MCF 10A (cell line): ENCODE measurements at regions not wholly inside any gene's neighbourhood (a gene's known extent, or its start where the extent isn't known, plus 50 kb on each side); places are given as distances from the start of the nearest gene placed in this dataset.

Experiments used
- BruUV-seq: library from RNA; stranded (reverse); fragments of 400-500 nt; replicated peaks from 2 replicates; lab custom pipeline; 2021; lab: Mats Ljungman, UMichigan
- CTCF ChIA-PET: fragments of 300-600 bp; sonication (Branson Sonifier 250); formaldehyde crosslinking; extraction: SDS; loops from one replicate; lab custom pipeline; 2021; ENCODE audit warnings: antibody characterized with exemption, inconsistent platforms; lab: Yijun Ruan, JAX
- POLR2A ChIA-PET: fragments of 300-600, 350-650 bp; sonication (Branson Sonifier 250); formaldehyde crosslinking; extraction: SDS; loops from one replicate; lab custom pipeline; 2020; ENCODE audit warnings: antibody characterized with exemption, inconsistent platforms; lab: Yijun Ruan, JAX
- DNase-seq: peaks from one replicate; pipeline ENCODE4 v3.0.0-alpha.2; 2018; ENCODE audit not compliant: unreplicated experiment
- H3K27ac Mint-ChIP-seq: one replicate; pipeline ENCODE4 v1.8.0; 2022; ENCODE audit warnings: mild to moderate bottlenecking, low read depth, mixed read lengths; ENCODE audit not compliant: unreplicated experiment
- H3K27me3 Mint-ChIP-seq: one replicate; pipeline ENCODE4 v1.8.0; 2022; ENCODE audit warnings: mixed read lengths; ENCODE audit not compliant: insufficient read depth, unreplicated experiment
- H3K36me3 Mint-ChIP-seq: one replicate; pipeline ENCODE4 v1.8.0; 2022; ENCODE audit warnings: mild to moderate bottlenecking, moderate library complexity, mixed read lengths; ENCODE audit not compliant: insufficient read depth, unreplicated experiment
- H3K4me1 Mint-ChIP-seq: one replicate; pipeline ENCODE4 v1.8.0; 2022; ENCODE audit warnings: mixed read lengths; ENCODE audit not compliant: insufficient read depth, unreplicated experiment
- H3K4me3 Mint-ChIP-seq: one replicate; pipeline ENCODE4 v1.8.0; 2022; ENCODE audit warnings: mild to moderate bottlenecking, moderate library complexity, mixed read lengths; ENCODE audit not compliant: unreplicated experiment
- H3K9me3 Mint-ChIP-seq: one replicate; pipeline ENCODE4 v1.8.0; 2022; ENCODE audit warnings: mixed read lengths; ENCODE audit not compliant: unreplicated experiment
- intact Hi-C: fragments of 100-400 bp; cut with micrococcal nuclease; formaldehyde crosslinking; loops from 2 replicates; pipeline ENCODE4 v1.14.1; 2022
- TF ChIP-seq, protein P1 (sequence below): fragments of 200-600 bp; IDR thresholded peaks from one replicate; pipeline ENCODE4 v1.8.0; 2022; ENCODE audit warnings: antibody characterized with exemption, mild to moderate bottlenecking; ENCODE audit not compliant: unreplicated experiment

DNA sequence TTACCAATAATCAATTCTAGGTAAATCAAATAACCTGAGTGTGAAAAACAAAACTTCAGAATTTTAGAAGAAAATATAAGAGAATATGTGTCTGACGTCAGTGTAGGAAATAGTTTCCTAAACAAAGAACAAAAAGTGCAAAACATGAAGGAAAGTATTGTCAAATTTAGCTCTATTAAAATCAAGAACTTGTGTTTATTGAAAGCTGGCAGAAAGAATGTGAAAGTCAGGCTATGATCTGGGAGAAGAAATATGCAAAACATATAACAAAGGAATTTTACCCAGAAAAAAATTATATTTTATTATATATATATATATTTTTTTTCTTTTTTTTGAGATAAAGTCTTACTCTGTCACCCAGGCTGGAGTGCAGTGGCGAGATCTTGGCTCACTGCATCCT, 129.1 kb upstream of the ANKRD28 start:
- TF ChIP-seq, protein P1, sequence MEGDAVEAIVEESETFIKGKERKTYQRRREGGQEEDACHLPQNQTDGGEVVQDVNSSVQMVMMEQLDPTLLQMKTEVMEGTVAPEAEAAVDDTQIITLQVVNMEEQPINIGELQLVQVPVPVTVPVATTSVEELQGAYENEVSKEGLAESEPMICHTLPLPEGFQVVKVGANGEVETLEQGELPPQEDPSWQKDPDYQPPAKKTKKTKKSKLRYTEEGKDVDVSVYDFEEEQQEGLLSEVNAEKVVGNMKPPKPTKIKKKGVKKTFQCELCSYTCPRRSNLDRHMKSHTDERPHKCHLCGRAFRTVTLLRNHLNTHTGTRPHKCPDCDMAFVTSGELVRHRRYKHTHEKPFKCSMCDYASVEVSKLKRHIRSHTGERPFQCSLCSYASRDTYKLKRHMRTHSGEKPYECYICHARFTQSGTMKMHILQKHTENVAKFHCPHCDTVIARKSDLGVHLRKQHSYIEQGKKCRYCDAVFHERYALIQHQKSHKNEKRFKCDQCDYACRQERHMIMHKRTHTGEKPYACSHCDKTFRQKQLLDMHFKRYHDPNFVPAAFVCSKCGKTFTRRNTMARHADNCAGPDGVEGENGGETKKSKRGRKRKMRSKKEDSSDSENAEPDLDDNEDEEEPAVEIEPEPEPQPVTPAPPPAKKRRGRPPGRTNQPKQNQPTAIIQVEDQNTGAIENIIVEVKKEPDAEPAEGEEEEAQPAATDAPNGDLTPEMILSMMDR, result no peak
- POLR2A ChIA-PET, result no interaction called here
- Mint-ChIP-seq H3K27me3 (no peaks in the 10 kb centered on the region), H3K4me3 (no peak overlapping the region), H3K27ac (no peak overlapping the region), H3K36me3 (peaks cover 5% of the 10 kb centered on the region), H3K4me1 (no peaks in the 10 kb centered on the region), H3K9me3 (no peaks in the 10 kb centered on the region)
- BruUV-seq, result no TSS peak
- CTCF ChIA-PET, result interaction anchor here (0.6 kb wide), 1 partner anchor 33 kb away, joined by 4 read pairs; no protein-coding TSS in a partner anchor
- intact Hi-C loops, result no loop called here
- DNase-seq, result no peak

DNA sequence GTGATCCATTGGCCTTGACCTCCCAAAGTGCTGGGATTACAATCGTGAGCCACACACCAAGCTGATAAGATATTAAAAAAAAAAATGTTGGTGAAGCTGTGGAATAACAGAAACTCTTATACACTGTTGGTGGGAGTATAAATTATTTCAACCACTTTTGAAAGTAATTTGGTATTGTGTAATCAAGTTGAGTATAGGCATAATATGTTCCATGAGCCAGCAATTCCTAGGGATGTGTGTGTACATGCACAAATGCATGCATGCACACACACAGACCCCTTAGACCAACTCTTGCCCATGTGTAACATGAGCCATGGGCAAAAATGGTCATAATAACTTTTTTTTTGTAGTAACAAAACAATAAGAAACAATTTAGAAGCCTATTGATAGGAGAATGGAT, 130.2 kb upstream of the ANKRD28 start:
- TF ChIP-seq, protein P1, result no peak
- BruUV-seq, result no TSS peak
- Mint-ChIP-seq H3K27me3 (no peaks in the 10 kb centered on the region), H3K4me1 (no peaks in the 10 kb centered on the region), H3K27ac (no peak overlapping the region), H3K9me3 (no peaks in the 10 kb centered on the region), H3K4me3 (no peak overlapping the region), H3K36me3 (peaks cover 5% of the 10 kb centered on the region)
- intact Hi-C loops, result no loop called here
- ChIA-PET CTCF (no interaction called here), POLR2A (interaction anchor here (0.6 kb wide), 2 partner anchors 14 to 1597 kb away, joined by 3 read pairs; no protein-coding TSS in a partner anchor)
- no peak for DNase-seq

DNA sequence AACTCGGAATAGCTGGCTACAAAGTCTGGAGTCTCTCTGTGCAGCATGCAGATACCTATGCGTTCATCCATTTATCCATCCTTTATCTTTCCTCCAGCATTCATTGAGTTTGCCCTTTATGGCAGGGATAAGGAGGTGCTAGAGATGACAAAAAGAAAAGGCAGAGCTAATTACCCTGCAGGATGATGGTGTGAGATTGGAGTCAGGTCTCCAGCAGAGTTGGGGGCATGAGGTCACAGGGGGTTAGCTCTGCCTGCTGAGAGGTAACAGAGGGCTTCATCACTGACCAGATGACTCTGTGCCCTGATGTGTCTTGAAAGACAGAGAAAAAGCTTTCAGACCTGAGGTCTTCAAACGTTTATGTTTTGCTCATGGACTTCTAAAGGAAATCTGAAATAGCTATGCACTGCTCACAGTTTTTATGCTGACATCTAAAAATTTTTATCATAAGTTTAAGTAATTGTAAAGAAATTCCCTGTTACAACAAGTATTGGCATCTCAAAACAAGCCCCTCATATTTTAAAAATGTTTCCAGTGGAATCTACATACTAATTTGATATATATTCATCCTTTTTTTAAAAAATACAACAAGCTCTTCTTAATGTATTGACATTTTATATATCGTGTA, 132.3 kb upstream of the ANKRD28 start:
- BruUV-seq, result no TSS peak
- intact Hi-C loops, result no loop called here
- no peaks in the 10 kb centered on the region for H3K9me3 Mint-ChIP-seq
- ChIA-PET POLR2A (interaction anchor here (0.7 kb wide), 1 partner anchor 71 kb away, joined by 3 read pairs; no protein-coding TSS in a partner anchor), CTCF (interaction anchor here (1.2 kb wide), 2 partner anchors 28 to 118 kb away, joined by 3 to 4 read pairs; no protein-coding TSS in a partner anchor)
- DNase-seq, result no peak
- H3K4me1 Mint-ChIP-seq, result no peaks in the 10 kb centered on the region
- H3K4me3 Mint-ChIP-seq, result no peak overlapping the region
- H3K27me3 Mint-ChIP-seq, result no peaks in the 10 kb centered on the region
- no peaks in the 10 kb centered on the region for H3K36me3 Mint-ChIP-seq
- TF ChIP-seq, protein P1, result no peak
- H3K27ac Mint-ChIP-seq, result no peak overlapping the region

DNA sequence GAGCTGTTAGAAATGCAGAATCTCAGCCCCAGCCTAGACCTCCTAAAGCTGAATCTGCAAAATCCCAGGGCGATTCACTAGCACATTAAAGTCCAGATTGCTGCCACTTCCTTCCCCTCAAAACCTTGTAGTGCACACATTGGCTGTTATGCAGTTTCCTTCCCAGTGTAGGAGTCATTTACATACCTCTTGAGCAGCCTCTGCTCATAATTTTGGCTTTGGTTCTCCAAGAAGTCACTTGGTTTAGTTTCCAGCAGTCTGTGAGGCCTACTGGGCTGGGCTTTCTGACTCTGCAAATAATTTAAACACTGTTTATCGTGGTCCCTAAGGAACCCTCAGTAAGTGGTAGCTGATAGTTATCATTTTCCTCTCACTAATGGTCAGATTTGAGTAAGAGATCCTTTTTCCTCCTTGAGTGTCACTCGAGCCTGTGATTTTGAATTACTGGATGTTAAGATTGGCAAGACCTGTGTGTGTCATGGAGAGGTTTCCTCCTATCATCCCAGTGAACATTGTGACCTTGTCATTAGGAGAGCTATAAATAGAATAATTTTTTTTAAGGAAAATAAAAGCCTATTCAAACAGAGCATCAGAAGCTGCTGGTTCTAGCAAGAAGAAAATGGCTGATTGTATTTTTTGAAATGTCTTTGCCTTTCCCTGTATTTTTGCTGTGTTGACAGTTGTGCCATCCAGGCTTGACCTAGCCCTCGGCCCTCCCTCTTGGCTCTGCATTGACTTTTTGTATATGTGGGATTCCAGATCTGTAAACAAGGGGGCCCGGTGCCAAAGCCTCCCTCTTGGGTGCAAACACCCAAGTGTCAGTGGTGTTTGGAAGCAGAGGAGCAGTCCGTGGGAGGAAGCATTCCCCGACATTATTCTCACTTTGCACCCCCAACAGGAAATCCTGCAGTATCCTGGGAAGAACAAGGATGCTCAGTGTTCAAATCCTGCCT, 134.8 kb upstream of the ANKRD28 start:
- Mint-ChIP-seq H3K4me3 (no peak overlapping the region), H3K27me3 (no peaks in the 10 kb centered on the region), H3K9me3 (no peaks in the 10 kb centered on the region), H3K27ac (no peak overlapping the region), H3K36me3 (no peaks in the 10 kb centered on the region), H3K4me1 (no peaks in the 10 kb centered on the region)
- ChIA-PET CTCF (interaction anchor here (0.6 to 1.6 kb wide), 3 partner anchors 25 to 693 kb away, joined by 3 to 4 read pairs (median 3); no protein-coding TSS in a partner anchor), POLR2A (interaction anchor here (0.6 to 1.6 kb wide), 3 partner anchors 15 to 72 kb away, joined by 3 to 5 read pairs (median 3); no protein-coding TSS in a partner anchor)
- DNase-seq, result no peak
- intact Hi-C loops, result no loop called here
- no TSS peak for BruUV-seq
- TF ChIP-seq, protein P1, result no peak
